ENCODE measurements at regions not wholly inside any gene's neighbourhood (a gene's known extent, or its start where the extent isn't known, plus 50 kb on each side); places are given as distances from the start of the nearest gene placed in this dataset.

- no peaks in the 10 kb centered on the region for H3K36me3 ChIP-seq (ENCODE audit: control insufficient read depth in 4 of 4, insufficient read depth in 3 of 4, low read depth in 1 of 4, low read length in 3 of 4)
Measured at GRCh38 chr3:109644332-109644731, 307.0 kb upstream of the DPPA4 start.

GRCh38 chr3:109644746-109645145 lies 307.4 kb upstream of the DPPA4 start:
- no peak for DNase-seq (ENCODE audit: low spot score)
- no peak overlapping the region for H3K27ac ChIP-seq (ENCODE audit: low read depth in 1 of 2, low read length in 2 of 2)
- TF ChIP-seq CTCF (IDR thresholded peaks at IDR 0.05; ENCODE audit: low read depth, low read length, missing input control), result no peak
- no peak for TF ChIP-seq EGR1 (IDR thresholded peaks at IDR 0.05; ENCODE audit: low read depth in 2 of 2)
- no peak for TF ChIP-seq FOXA1 (IDR thresholded peaks at IDR 0.05)
- no peak for TF ChIP-seq FOXA2 (IDR thresholded peaks at IDR 0.05)
- no peak for TF ChIP-seq ATF3 (IDR thresholded peaks at IDR 0.05)
- H3K9me3 ChIP-seq (ENCODE audit: control insufficient read depth in 4 of 4, low read length in 3 of 4), result no peaks in the 10 kb centered on the region
- H3K36me3 ChIP-seq (ENCODE audit: control insufficient read depth in 4 of 4, insufficient read depth in 3 of 4, low read depth in 1 of 4, low read length in 3 of 4), result no peaks in the 10 kb centered on the region
- no peaks in the 10 kb centered on the region for H3K4me1 ChIP-seq (ENCODE audit: control insufficient read depth in 4 of 4, insufficient read depth in 4 of 4, low read length in 3 of 4)
- H3K9ac ChIP-seq (ENCODE audit: low read depth in 1 of 2, low read length in 2 of 2), result no peak overlapping the region
- H3K4me3 ChIP-seq (ENCODE audit: low read depth in 1 of 3, low read length in 3 of 3), result no peak overlapping the region
- H3K27me3 ChIP-seq (ENCODE audit: control insufficient read depth in 4 of 4, insufficient read depth in 4 of 4, low read length in 3 of 4), result no peaks in the 10 kb centered on the region
- WGBS, result 38% methylated on average over 3 of the region's 3 CpGs

More at GRCh38 chr3:109644332-109644731, 307.0 kb upstream of the DPPA4 start:
- no peak for TF ChIP-seq RXRA (IDR thresholded peaks at IDR 0.05)
- TF ChIP-seq YY1 (IDR thresholded peaks at IDR 0.05), result no peak
- TF ChIP-seq FOXA2 (IDR thresholded peaks at IDR 0.05), result no peak
- no peak for TF ChIP-seq ATF3 (IDR thresholded peaks at IDR 0.05)
- TF ChIP-seq ZBTB33 (IDR thresholded peaks at IDR 0.05), result no peak
- no peak for TF ChIP-seq MAX (IDR thresholded peaks at IDR 0.05)
- no peak for TF ChIP-seq HNF4A (conservative IDR thresholded peaks at IDR 0.05)
- TF ChIP-seq GABPA (IDR thresholded peaks at IDR 0.05 in 1 of 2, conservative IDR thresholded peaks at IDR 0.05 in 1 of 2), result no peak
- Histone ChIP-seq H3K9ac (ENCODE audit: low read depth in 1 of 2, low read length in 2 of 2) (no peak overlapping the region), H3K4me3 (ENCODE audit: low read depth in 1 of 3, low read length in 3 of 3) (no peak overlapping the region), H3K27me3 (ENCODE audit: control insufficient read depth in 4 of 4, insufficient read depth in 4 of 4, low read length in 3 of 4) (no peaks in the 10 kb centered on the region), H3K4me1 (ENCODE audit: control insufficient read depth in 4 of 4, insufficient read depth in 4 of 4, low read length in 3 of 4) (no peaks in the 10 kb centered on the region), H3K9me3 (ENCODE audit: control insufficient read depth in 4 of 4, low read length in 3 of 4) (no peaks in the 10 kb centered on the region), H3K27ac (ENCODE audit: low read depth in 1 of 2, low read length in 2 of 2) (no peak overlapping the region)
- no peak for DNase-seq (ENCODE audit: low spot score)
- WGBS, result 96% methylated on average over 2 of the region's 2 CpGs

GRCh38 chr3:109648027-109648426 lies 310.7 kb upstream of the DPPA4 start:
- Histone ChIP-seq H3K36me3 (ENCODE audit: control insufficient read depth in 4 of 4, insufficient read depth in 3 of 4, low read depth in 1 of 4, low read length in 3 of 4) (no peaks in the 10 kb centered on the region), H3K27ac (ENCODE audit: low read depth in 1 of 2, low read length in 2 of 2) (no peak overlapping the region), H3K4me1 (ENCODE audit: control insufficient read depth in 4 of 4, insufficient read depth in 4 of 4, low read length in 3 of 4) (no peaks in the 10 kb centered on the region), H3K27me3 (ENCODE audit: control insufficient read depth in 4 of 4, insufficient read depth in 4 of 4, low read length in 3 of 4) (no peaks in the 10 kb centered on the region), H3K9me3 (ENCODE audit: control insufficient read depth in 4 of 4, low read length in 3 of 4) (no peaks in the 10 kb centered on the region), H3K4me3 (ENCODE audit: low read depth in 1 of 3, low read length in 3 of 3) (no peak overlapping the region), H3K9ac (ENCODE audit: low read depth in 1 of 2, low read length in 2 of 2) (no peak overlapping the region)
- no peak for DNase-seq (ENCODE audit: low spot score)
- TF ChIP-seq RXRA (IDR thresholded peaks at IDR 0.05) (no peak), ZBTB33 (IDR thresholded peaks at IDR 0.05) (no peak), REST (IDR thresholded peaks at IDR 0.05) (no peak)
- WGBS, result 87% methylated on average over 6 of the region's 6 CpGs
